Mesenchymal stem cell (in vitro differentiated cells and primary cell): ENCODE measurements at regions not wholly inside any gene's neighbourhood (a gene's known extent, or its start where the extent isn't known, plus 50 kb on each side); places are given as distances from the start of the nearest gene placed in this dataset.

ENCODE experiments used
- DNase-seq: peaks from one replicate; pipeline ENCODE4 v3.0.0-alpha.2; 2013
- H2AFZ ChIP-seq: one replicate; pipeline ENCODE4 v1.6.1; 2013; ENCODE audit warnings: low read depth, mild to moderate bottlenecking, control low read depth, inconsistent platforms, low read length, moderate library complexity
- H2AK5ac ChIP-seq: 2 replicates; pipeline ENCODE4 v1.6.1; 2013; ENCODE audit warnings: low read length, moderate library complexity, mild to moderate bottlenecking, inconsistent platforms; ENCODE audit not compliant: severe bottlenecking
- H2BK120ac ChIP-seq: one replicate; pipeline ENCODE4 v1.6.1; 2013; ENCODE audit warnings: low read depth, mild to moderate bottlenecking, inconsistent platforms, low read length, moderate library complexity
- H2BK12ac ChIP-seq, 2 experiments: one replicate each; pipeline ENCODE4 v1.6.1; 2013; ENCODE audit warnings: inconsistent platforms in 2 of 2, low read length in 2 of 2, mild to moderate bottlenecking in 2 of 2, moderate library complexity in 2 of 2, control low read depth in 1 of 2
- H2BK15ac ChIP-seq: one replicate; pipeline ENCODE4 v1.6.1; 2013; ENCODE audit warnings: mild to moderate bottlenecking, low read depth, inconsistent platforms; ENCODE audit not compliant: poor library complexity, severe bottlenecking
- H2BK5ac ChIP-seq: 2 replicates; pipeline ENCODE4 v1.6.1; 2013; ENCODE audit warnings: low read depth, mild to moderate bottlenecking, low read length, control low read depth, inconsistent platforms; ENCODE audit not compliant: poor library complexity, severe bottlenecking
- H3K14ac ChIP-seq, 2 experiments: one replicate each; pipeline ENCODE4 v1.6.1; 2013; ENCODE audit warnings: inconsistent platforms in 2 of 2, low read length in 2 of 2, control low read depth in 1 of 2, mild to moderate bottlenecking in 1 of 2, moderate library complexity in 1 of 2
- H3K18ac ChIP-seq, 2 experiments: one replicate each; pipeline ENCODE4 v1.6.1; 2013; ENCODE audit warnings: inconsistent platforms in 2 of 2, low read length in 2 of 2, control low read depth in 1 of 2, low read depth in 1 of 2, mild to moderate bottlenecking in 1 of 2
- H3K23ac ChIP-seq, 2 experiments: one replicate each; pipeline ENCODE4 v1.6.1; 2013; ENCODE audit warnings: inconsistent platforms in 2 of 2, low read length in 2 of 2, mild to moderate bottlenecking in 2 of 2, moderate library complexity in 2 of 2, control low read depth in 1 of 2
- H3K27ac ChIP-seq: 2 replicates; pipeline ENCODE4 v1.5.1; 2013; ENCODE audit warnings: mild to moderate bottlenecking, moderate library complexity, low read length, control low read depth, inconsistent platforms; ENCODE audit not compliant: poor library complexity, severe bottlenecking
- H3K27me3 ChIP-seq, 2 experiments: 2 replicates each; pipeline versions ENCODE4 v1.6.1 to v1.7.0; 2013; ENCODE audit warnings: low read length in 2 of 2, mild to moderate bottlenecking in 2 of 2, moderate library complexity in 2 of 2, control low read depth in 1 of 2, inconsistent platforms in 1 of 2; ENCODE audit not compliant: control insufficient read depth in 1 of 2, insufficient read depth in 1 of 2
- H3K36me3 ChIP-seq, 2 experiments: 2 replicates each; pipeline versions ENCODE4 v1.6.1 to v1.7.0; 2013; ENCODE audit warnings: low read length in 2 of 2, control low read depth in 1 of 2, inconsistent platforms in 1 of 2, low read depth in 1 of 2, mild to moderate bottlenecking in 1 of 2; ENCODE audit not compliant: insufficient read depth in 2 of 2, control insufficient read depth in 1 of 2
- H3K4ac ChIP-seq, 2 experiments: one replicate each; pipeline ENCODE4 v1.6.1; 2013; ENCODE audit warnings: inconsistent platforms in 2 of 2, low read length in 2 of 2, mild to moderate bottlenecking in 2 of 2, moderate library complexity in 2 of 2, control low read depth in 1 of 2, low read depth in 1 of 2
- H3K4me1 ChIP-seq: 2 replicates; pipeline ENCODE4 v1.6.1; 2013; ENCODE audit warnings: low read depth, low read length, control low read depth; ENCODE audit not compliant: control insufficient read depth, insufficient read depth
- H3K4me2 ChIP-seq: 2 replicates; pipeline ENCODE4 v1.6.1; 2013; ENCODE audit warnings: low read length, mild to moderate bottlenecking, inconsistent platforms; ENCODE audit not compliant: poor library complexity, severe bottlenecking
- H3K4me3 ChIP-seq, 2 experiments: 2 replicates each; pipeline versions ENCODE4 v1.5.1 to v1.7.0; 2013; ENCODE audit warnings: low read length in 2 of 2, mild to moderate bottlenecking in 2 of 2, control low read depth in 1 of 2, low read depth in 1 of 2; ENCODE audit not compliant: insufficient read depth in 1 of 2
- H3K79me1 ChIP-seq: replicated peaks from 2 replicates; pipeline ENCODE4 v1.6.1; 2013; ENCODE audit warnings: mild to moderate bottlenecking, control low read depth, low read length, inconsistent platforms; ENCODE audit not compliant: poor library complexity, severe bottlenecking
- H3K9ac ChIP-seq: 2 replicates; pipeline ENCODE4 v1.7.0; 2013; ENCODE audit warnings: mild to moderate bottlenecking, low read length, moderate library complexity
- H3K9me3 ChIP-seq: 2 replicates; pipeline ENCODE4 v1.7.0; 2013; ENCODE audit warnings: mild to moderate bottlenecking, low read length; ENCODE audit not compliant: control insufficient read depth
- H4K8ac ChIP-seq: one replicate; pipeline ENCODE4 v1.6.1; 2013; ENCODE audit warnings: inconsistent platforms, mild to moderate bottlenecking, low read length, moderate library complexity
- H4K91ac ChIP-seq: one replicate; pipeline ENCODE4 v1.6.1; 2013; ENCODE audit warnings: mild to moderate bottlenecking, low read length, inconsistent platforms
- WGBS: methylation state at CpG from one replicate; pipeline ENCODE4 v1.1.7; 2013; ENCODE audit warnings: mixed read lengths; 5-methylcytosine and 5-hydroxymethylcytosine counted together

DNA sequence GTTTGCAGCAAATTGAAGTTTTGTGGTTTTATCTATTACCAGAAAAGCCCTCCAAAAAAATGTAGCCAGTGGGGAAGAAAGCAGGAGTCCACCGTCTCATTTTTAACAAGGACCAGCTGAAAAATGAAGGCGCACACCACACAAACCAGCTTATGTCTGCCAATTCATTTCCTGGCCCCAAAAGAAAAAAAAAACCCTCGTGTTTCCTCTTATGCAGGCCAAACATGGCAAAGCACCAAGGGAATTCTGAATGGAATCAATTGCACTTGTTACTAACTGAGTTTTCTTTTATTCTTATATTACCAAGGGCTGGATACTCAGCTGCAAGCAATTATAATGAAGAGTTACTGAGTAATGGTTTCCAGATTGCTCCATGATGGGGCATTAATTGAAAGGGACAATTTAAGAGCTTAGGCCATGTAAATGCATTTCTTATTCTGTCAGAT lies 428.3 kb upstream of the NPVF start:
- Histone ChIP-seq H2BK120ac (no peak overlapping the region), H3K4me2 (no peak overlapping the region), H3K36me3 (no peaks in the 10 kb centered on the region), H4K91ac (no peak overlapping the region), H3K4ac (no peak overlapping the region), H3K23ac (no peak overlapping the region), H2AK5ac (no peak overlapping the region), H3K9ac (no peak overlapping the region), H3K4me1 (no peaks in the 10 kb centered on the region), H3K18ac (no peak overlapping the region), H2AFZ (no peak overlapping the region), H3K4me3 (no peak overlapping the region), H2BK5ac (no peak overlapping the region), H2BK12ac (no peak overlapping the region), H4K8ac (no peak overlapping the region), H3K27ac (no peak overlapping the region), H3K27me3 (peaks cover 0 to 16% of the 10 kb centered on the region in 2 experiments), H3K14ac (no peak overlapping the region), H2BK15ac (no peak overlapping the region), H3K79me1 (no peaks in the 10 kb centered on the region), H3K9me3 (no peaks in the 10 kb centered on the region)
- no peak for DNase-seq
- WGBS, result 74% methylated on average over 3 of the region's 3 CpGs

GRCh38 chr7:25658375-25658774 lies 430.1 kb upstream of the NPVF start:
- no peak overlapping the region for H2BK15ac ChIP-seq
- H3K4me2 ChIP-seq, result no peak overlapping the region
- H4K91ac ChIP-seq, result no peak overlapping the region
- no peak overlapping the region for H3K9ac ChIP-seq
- no peak overlapping the region for H3K23ac ChIP-seq
- no peaks in the 10 kb centered on the region for H3K79me1 ChIP-seq
- no peaks in the 10 kb centered on the region for H3K9me3 ChIP-seq
- H3K14ac ChIP-seq, result no peak overlapping the region
- no peak overlapping the region for H3K27ac ChIP-seq
- H3K4me3 ChIP-seq, result no peak overlapping the region
- peaks cover 4% of the 10 kb centered on the region for H3K4me1 ChIP-seq
- H3K27me3 ChIP-seq, result peaks cover 4 to 29% of the 10 kb centered on the region in 2 experiments
- H2AK5ac ChIP-seq, result no peak overlapping the region
- H3K4ac ChIP-seq, result no peak overlapping the region
- H2AFZ ChIP-seq, result no peak overlapping the region
- DNase-seq, result no peak
- no peaks in the 10 kb centered on the region for H3K36me3 ChIP-seq
- H4K8ac ChIP-seq, result no peak overlapping the region
- H2BK5ac ChIP-seq, result no peak overlapping the region
- H2BK12ac ChIP-seq, result no peak overlapping the region
- H3K18ac ChIP-seq, result no peak overlapping the region
- no peak overlapping the region for H2BK120ac ChIP-seq

GRCh38 chr7:25659841-25660240 lies 431.6 kb upstream of the NPVF start:
- Histone ChIP-seq H3K4ac (no peak overlapping the region), H3K23ac (no peak overlapping the region), H3K27me3 (peaks cover 10 to 32% of the 10 kb centered on the region in 2 experiments), H3K18ac (no peak overlapping the region), H3K9ac (no peak overlapping the region), H2BK12ac (no peak overlapping the region), H4K8ac (no peak overlapping the region), H2BK120ac (no peak overlapping the region), H2BK5ac (no peak overlapping the region), H3K4me2 (no peak overlapping the region), H3K27ac (no peak overlapping the region), H3K14ac (no peak overlapping the region), H2BK15ac (no peak overlapping the region), H3K4me3 (no peak overlapping the region), H2AFZ (no peak overlapping the region), H2AK5ac (no peak overlapping the region), H3K4me1 (peaks cover 4% of the 10 kb centered on the region), H3K9me3 (no peaks in the 10 kb centered on the region), H3K79me1 (no peaks in the 10 kb centered on the region), H4K91ac (no peak overlapping the region), H3K36me3 (no peaks in the 10 kb centered on the region)
- no peak for DNase-seq
- WGBS, result 4% methylated on average over 4 of the region's 6 CpGs

DNA sequence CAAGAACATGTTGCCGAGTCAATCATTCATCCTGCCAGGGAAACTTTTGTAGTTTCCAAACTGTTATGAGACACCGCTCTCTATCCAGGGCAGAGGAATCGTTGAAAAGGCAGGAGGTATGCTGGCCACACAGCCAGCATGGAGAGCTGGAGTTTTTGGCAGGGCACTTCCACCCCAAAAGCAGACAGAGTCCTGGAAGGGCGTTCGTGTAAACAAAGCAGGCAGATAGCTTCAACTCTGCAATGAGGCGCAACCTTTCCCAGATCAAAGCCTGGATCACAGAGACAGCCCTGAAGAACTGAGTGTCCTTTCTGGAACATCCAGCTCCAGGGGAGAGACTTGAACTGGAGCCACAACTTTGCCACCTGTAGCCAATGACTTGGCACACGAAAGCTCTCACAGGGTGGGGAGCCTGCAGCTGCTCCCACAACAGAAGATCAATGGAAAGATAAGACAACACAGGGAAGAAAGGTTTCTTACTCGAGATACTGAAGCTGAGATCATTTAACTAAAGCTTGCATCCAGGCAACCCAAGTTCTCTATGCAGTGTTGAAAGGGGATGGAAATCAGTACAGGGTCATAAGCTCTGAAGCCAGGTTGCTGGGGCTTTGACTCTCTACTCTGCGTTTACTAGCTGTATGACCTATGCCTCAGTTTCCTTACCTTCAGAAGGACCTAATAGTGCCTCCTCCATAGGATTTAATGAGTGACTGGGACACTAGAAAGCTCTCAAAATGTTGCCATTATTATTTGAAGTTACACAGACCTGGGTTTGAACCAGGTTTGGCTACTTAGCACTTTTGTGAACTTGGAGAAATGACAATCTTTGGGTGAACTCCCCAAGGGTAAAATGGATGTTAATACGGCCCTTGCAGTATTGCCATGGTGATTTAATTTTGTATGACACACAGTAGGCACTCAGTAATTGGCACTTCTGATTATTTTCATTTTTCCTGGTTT lies 434.8 kb upstream of the NPVF start:
- no peak overlapping the region for H3K23ac ChIP-seq
- no peak overlapping the region for H3K4me2 ChIP-seq
- no peak overlapping the region for H2AK5ac ChIP-seq
- H3K4me1 ChIP-seq, result peaks cover 4% of the 10 kb centered on the region
- H2BK12ac ChIP-seq, result no peak overlapping the region
- no peak overlapping the region for H2BK15ac ChIP-seq
- H3K18ac ChIP-seq, result no peak overlapping the region
- no peaks in the 10 kb centered on the region for H3K79me1 ChIP-seq
- no peak overlapping the region for H2BK120ac ChIP-seq
- no peak overlapping the region for H4K91ac ChIP-seq
- WGBS, result 66% methylated on average over 9 of the region's 10 CpGs
- H3K4ac ChIP-seq, result no peak overlapping the region
- H2AFZ ChIP-seq, result no peak overlapping the region
- no peaks in the 10 kb centered on the region for H3K36me3 ChIP-seq
- H3K9me3 ChIP-seq, result no peaks in the 10 kb centered on the region
- no peak overlapping the region for H3K14ac ChIP-seq
- H3K9ac ChIP-seq, result no peak overlapping the region
- no peak overlapping the region for H2BK5ac ChIP-seq
- H3K27me3 ChIP-seq, result peaks cover 12 to 32% of the 10 kb centered on the region in 2 experiments
- H4K8ac ChIP-seq, result no peak overlapping the region
- H3K27ac ChIP-seq, result no peak overlapping the region
- H3K4me3 ChIP-seq, result no peak overlapping the region
- DNase-seq, result no peak
